ENCODE measurements at regions not wholly inside any gene's neighbourhood (a gene's known extent, or its start where the extent isn't known, plus 50 kb on each side); places are given as distances from the start of the nearest gene placed in this dataset.
"Not testable (repeated sequence)": the region's sequence is repeated elsewhere in the genome, so short reads cannot be mapped to it uniquely, and the experiment has no call there.

DNA sequence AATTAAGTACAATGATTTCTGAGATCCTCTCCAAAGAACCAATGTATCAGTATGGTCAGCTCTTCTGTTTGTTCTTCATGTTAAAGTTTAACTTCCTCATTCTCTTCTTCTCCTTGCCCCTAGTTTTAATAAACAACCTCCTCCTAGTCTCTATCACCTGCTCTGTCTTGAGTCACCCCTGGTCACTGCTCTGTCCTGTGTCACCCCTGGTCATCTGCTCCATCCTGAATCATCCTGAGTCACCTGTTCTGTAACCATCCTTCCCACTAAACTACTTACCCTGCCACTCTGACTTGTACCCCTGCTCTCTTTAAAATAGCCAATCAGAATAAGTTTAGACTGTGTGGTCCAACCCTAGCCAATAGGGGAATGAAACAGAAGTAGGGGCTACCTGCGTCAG lies 100.5 kb downstream of the ALG10B start:
- WGBS, 2 donors = 89 to 92% methylated on average over 1 of the region's 1 CpG
- H3K27ac ChIP-seq (ENCODE audit: low read depth in 1 of 2, low read length in 1 of 2) = no peak overlapping the region
- H3K4me1 ChIP-seq (ENCODE audit: control insufficient read depth in 5 of 5, insufficient read depth in 5 of 5, low read length in 5 of 5) = no peaks in the 10 kb centered on the region
- H3K36me3 ChIP-seq (ENCODE audit: control insufficient read depth in 4 of 4, insufficient read depth in 4 of 4, low read length in 4 of 4) = no peaks in the 10 kb centered on the region
- H3K9ac ChIP-seq (ENCODE audit: insufficient read depth in 1 of 2, low read length in 2 of 2) = no peak overlapping the region
- DNase-seq (no peak), ATAC-seq (ENCODE audit: insufficient read depth, low FRiP score) (no peak)
- no peak overlapping the region for H3K4me3 ChIP-seq
- no peaks in the 10 kb centered on the region for H3K9me3 ChIP-seq (ENCODE audit: control insufficient read depth in 4 of 4, insufficient read depth in 3 of 4, low read length in 3 of 4)
- TF ChIP-seq, protein P1, sequence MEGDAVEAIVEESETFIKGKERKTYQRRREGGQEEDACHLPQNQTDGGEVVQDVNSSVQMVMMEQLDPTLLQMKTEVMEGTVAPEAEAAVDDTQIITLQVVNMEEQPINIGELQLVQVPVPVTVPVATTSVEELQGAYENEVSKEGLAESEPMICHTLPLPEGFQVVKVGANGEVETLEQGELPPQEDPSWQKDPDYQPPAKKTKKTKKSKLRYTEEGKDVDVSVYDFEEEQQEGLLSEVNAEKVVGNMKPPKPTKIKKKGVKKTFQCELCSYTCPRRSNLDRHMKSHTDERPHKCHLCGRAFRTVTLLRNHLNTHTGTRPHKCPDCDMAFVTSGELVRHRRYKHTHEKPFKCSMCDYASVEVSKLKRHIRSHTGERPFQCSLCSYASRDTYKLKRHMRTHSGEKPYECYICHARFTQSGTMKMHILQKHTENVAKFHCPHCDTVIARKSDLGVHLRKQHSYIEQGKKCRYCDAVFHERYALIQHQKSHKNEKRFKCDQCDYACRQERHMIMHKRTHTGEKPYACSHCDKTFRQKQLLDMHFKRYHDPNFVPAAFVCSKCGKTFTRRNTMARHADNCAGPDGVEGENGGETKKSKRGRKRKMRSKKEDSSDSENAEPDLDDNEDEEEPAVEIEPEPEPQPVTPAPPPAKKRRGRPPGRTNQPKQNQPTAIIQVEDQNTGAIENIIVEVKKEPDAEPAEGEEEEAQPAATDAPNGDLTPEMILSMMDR (IDR thresholded peaks at IDR 0.05; ENCODE audit: control extremely low read depth, extremely low read depth) = no peak
- no peaks in the 10 kb centered on the region for H3K27me3 ChIP-seq (ENCODE audit: control insufficient read depth in 3 of 3, insufficient read depth in 3 of 3, low read length in 2 of 3)

DNA sequence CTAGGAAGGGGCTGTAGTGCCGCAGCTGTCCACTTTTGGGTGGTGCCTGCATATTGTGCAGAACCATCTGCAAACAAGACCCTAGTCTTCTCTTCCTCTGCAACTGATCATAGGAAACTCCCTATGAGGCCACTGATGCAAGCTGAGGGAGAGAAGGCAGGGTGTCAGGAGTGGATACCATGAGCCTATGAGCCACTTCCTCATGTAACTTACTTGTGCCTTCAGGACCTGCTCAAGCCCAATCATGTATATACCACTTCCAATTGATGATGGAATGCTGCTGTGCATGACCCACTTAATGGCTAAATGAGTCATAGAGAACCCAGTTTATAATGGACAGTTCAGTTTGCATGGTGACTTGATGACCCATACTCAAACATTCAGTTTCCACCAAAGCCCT lies 107.9 kb downstream of the ALG10B start:
- ATAC-seq (ENCODE audit: insufficient read depth, low FRiP score) = no peak
- Histone ChIP-seq H3K27me3 (ENCODE audit: control insufficient read depth in 3 of 3, insufficient read depth in 3 of 3, low read length in 2 of 3) (no peaks in the 10 kb centered on the region), H3K36me3 (ENCODE audit: control insufficient read depth in 4 of 4, insufficient read depth in 4 of 4, low read length in 4 of 4) (no peaks in the 10 kb centered on the region), H3K27ac (ENCODE audit: low read depth in 1 of 2, low read length in 1 of 2) (no peak overlapping the region), H3K4me1 (ENCODE audit: control insufficient read depth in 5 of 5, insufficient read depth in 5 of 5, low read length in 5 of 5) (no peaks in the 10 kb centered on the region), H3K4me3 (no peak overlapping the region), H3K9ac (ENCODE audit: insufficient read depth in 1 of 2, low read length in 2 of 2) (no peak overlapping the region), H3K9me3 (ENCODE audit: control insufficient read depth in 4 of 4, insufficient read depth in 3 of 4, low read length in 3 of 4) (peaks cover 0 to 10% (median 1%) of the 10 kb centered on the region in 4 donors)
- WGBS, 2 donors = 89 to 93% methylated on average over 1 of the region's 1 CpG
- DNase-seq = no peak
- TF ChIP-seq, protein P1 (IDR thresholded peaks at IDR 0.05; ENCODE audit: control extremely low read depth, extremely low read depth) = no peak

DNA sequence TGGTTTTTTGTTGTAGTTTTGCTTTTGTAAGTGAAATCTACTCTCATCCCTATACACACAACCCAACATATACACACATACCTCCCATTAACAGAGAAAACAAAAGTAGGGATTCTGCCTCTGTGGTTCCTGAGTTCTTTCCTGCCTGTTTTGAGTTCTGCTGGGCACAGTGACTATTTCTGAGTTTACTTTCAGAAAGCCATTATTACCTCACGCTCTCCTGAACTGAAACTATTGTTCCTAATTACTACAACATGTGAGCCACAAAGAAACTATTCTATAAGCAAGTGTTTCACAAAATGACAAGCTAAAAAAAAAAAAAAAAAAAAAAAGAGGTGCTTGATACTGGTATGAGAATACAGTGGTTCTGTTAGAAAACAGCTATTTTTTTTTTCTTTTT lies 110.9 kb downstream of the ALG10B start:
- TF ChIP-seq, protein P1 (IDR thresholded peaks at IDR 0.05; ENCODE audit: control extremely low read depth, extremely low read depth) = no peak
- Histone ChIP-seq H3K9me3 (ENCODE audit: control insufficient read depth in 4 of 4, insufficient read depth in 3 of 4, low read length in 3 of 4) (peaks cover 0 to 10% (median 1%) of the 10 kb centered on the region in 4 donors), H3K9ac (ENCODE audit: insufficient read depth in 1 of 2, low read length in 2 of 2) (no peak overlapping the region), H3K4me1 (ENCODE audit: control insufficient read depth in 5 of 5, insufficient read depth in 5 of 5, low read length in 5 of 5) (no peaks in the 10 kb centered on the region), H3K4me3 (no peak overlapping the region), H3K27me3 (ENCODE audit: control insufficient read depth in 3 of 3, insufficient read depth in 3 of 3, low read length in 2 of 3) (no peaks in the 10 kb centered on the region), H3K36me3 (ENCODE audit: control insufficient read depth in 4 of 4, insufficient read depth in 4 of 4, low read length in 4 of 4) (no peaks in the 10 kb centered on the region), H3K27ac (ENCODE audit: low read depth in 1 of 2, low read length in 1 of 2) (no peak overlapping the region)
- WGBS, 2 donors = 50 to 73% methylated on average over 1 of the region's 1 CpG
- no peak for DNase-seq
- ATAC-seq (ENCODE audit: insufficient read depth, low FRiP score) = no peak

DNA sequence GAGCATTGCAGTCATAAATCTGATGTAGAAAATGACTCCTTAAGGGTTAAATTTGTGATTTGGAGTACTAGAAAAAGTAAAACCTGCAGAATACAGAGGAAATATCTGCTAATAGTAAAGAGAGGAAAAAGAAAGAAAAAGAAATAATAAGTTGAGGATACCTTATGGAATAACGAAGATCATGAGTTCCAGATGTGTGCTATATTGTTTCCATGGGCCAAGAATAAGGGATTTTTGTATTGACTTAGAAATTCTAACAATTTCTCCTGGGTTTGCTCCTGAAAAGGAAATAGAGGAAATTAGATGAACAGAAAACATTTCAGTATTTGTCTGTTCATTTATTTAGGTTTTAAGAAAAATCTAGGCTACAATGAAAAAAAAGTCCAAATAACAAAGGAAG lies 115.3 kb downstream of the ALG10B start:
- Histone ChIP-seq H3K9ac (ENCODE audit: insufficient read depth in 1 of 2, low read length in 2 of 2) (no peak overlapping the region), H3K9me3 (ENCODE audit: control insufficient read depth in 4 of 4, insufficient read depth in 3 of 4, low read length in 3 of 4) (peaks cover 0 to 2% (median 0%) of the 10 kb centered on the region in 4 donors), H3K27me3 (ENCODE audit: control insufficient read depth in 3 of 3, insufficient read depth in 3 of 3, low read length in 2 of 3) (no peaks in the 10 kb centered on the region), H3K4me3 (no peak overlapping the region), H3K4me1 (ENCODE audit: control insufficient read depth in 5 of 5, insufficient read depth in 5 of 5, low read length in 5 of 5) (no peaks in the 10 kb centered on the region), H3K27ac (ENCODE audit: low read depth in 1 of 2, low read length in 1 of 2) (no peak overlapping the region), H3K36me3 (ENCODE audit: control insufficient read depth in 4 of 4, insufficient read depth in 4 of 4, low read length in 4 of 4) (no peaks in the 10 kb centered on the region)
- TF ChIP-seq, protein P1 (IDR thresholded peaks at IDR 0.05; ENCODE audit: control extremely low read depth, extremely low read depth) = no peak
- DNase-seq = no peak
- WGBS, 2 donors = 63 to 74% methylated on average over 1 of the region's 1 CpG
- no peak for ATAC-seq (ENCODE audit: insufficient read depth, low FRiP score)

DNA sequence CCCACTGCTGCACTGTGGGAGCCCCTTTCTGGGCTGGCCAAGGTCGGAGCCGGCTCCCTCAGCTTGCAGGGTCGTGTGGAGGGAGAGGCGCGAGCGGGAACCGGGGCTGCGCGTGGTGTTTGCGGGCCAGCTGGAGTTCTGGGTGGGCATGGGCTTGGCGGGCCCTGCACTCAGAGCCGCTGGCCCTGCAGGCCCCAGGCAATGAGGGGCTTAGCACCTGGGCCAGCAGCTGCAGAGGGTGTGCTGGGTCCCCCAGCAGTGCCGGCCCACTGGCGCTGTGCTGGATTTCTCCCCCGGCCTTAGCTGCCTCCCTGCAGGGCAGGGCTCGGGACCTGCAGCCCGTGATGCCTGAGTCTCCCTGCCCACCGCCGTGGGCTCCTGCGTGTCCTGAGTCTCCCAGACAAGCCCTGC lies 125.3 kb downstream of the ALG10B start:
- DNase-seq; H3K36me3 ChIP-seq (ENCODE audit: control insufficient read depth in 4 of 4, insufficient read depth in 4 of 4, low read length in 4 of 4); ATAC-seq (ENCODE audit: insufficient read depth, low FRiP score); H3K27ac ChIP-seq (ENCODE audit: low read depth in 1 of 2, low read length in 1 of 2); H3K27me3 ChIP-seq (ENCODE audit: control insufficient read depth in 3 of 3, insufficient read depth in 3 of 3, low read length in 2 of 3); H3K9ac ChIP-seq (ENCODE audit: insufficient read depth in 1 of 2, low read length in 2 of 2); H3K4me3 ChIP-seq; H3K9me3 ChIP-seq (ENCODE audit: control insufficient read depth in 4 of 4, insufficient read depth in 3 of 4, low read length in 3 of 4); H3K4me1 ChIP-seq (ENCODE audit: control insufficient read depth in 5 of 5, insufficient read depth in 5 of 5, low read length in 5 of 5): not testable (repeated sequence)
- WGBS, 2 donors = 96 to 99% methylated on average over 20 of the region's 20 CpGs
